ENCODE measurements at regions not wholly inside any gene's neighbourhood (a gene's known extent, or its start where the extent isn't known, plus 50 kb on each side); places are given as distances from the start of the nearest gene placed in this dataset.
"Not testable (repeated sequence)": the region's sequence is repeated elsewhere in the genome, so short reads cannot be mapped to it uniquely, and the experiment has no call there.

GRCh38 chr3:67064105-67064504, 66.0 kb downstream of the KBTBD8 start:
- no peak for DNase-seq (ENCODE audit: low read depth)

GRCh38 chr3:67067251-67067650, 69.1 kb downstream of the KBTBD8 start:
- no peak for DNase-seq (ENCODE audit: low read depth)

GRCh38 chr3:67072640-67073039, 74.5 kb downstream of the KBTBD8 start:
- not testable (repeated sequence) for DNase-seq (ENCODE audit: low read depth)

- no peak for DNase-seq (ENCODE audit: low read depth)
These were observed 75.7 kb downstream of the KBTBD8 start for GRCh38 chr3:67073812-67074211.

GRCh38 chr3:67075295-67075694, 77.2 kb downstream of the KBTBD8 start:
- DNase-seq (ENCODE audit: low read depth): no peak

- DNase-seq (ENCODE audit: low read depth): no peak
These were observed 78.5 kb downstream of the KBTBD8 start for GRCh38 chr3:67076607-67077006.

- DNase-seq (ENCODE audit: low read depth): no peak
These were observed 79.5 kb downstream of the KBTBD8 start for GRCh38 chr3:67077656-67078055.

- DNase-seq (ENCODE audit: low read depth): no peak
These were observed 84.5 kb downstream of the KBTBD8 start for GRCh38 chr3:67082533-67083024.

GRCh38 chr3:67083277-67083676, 85.2 kb downstream of the KBTBD8 start:
- no peak for DNase-seq (ENCODE audit: low read depth)

GRCh38 chr3:67087788-67088187, 89.7 kb downstream of the KBTBD8 start:
- no peak for DNase-seq (ENCODE audit: low read depth)

GRCh38 chr3:67090474-67090873, 92.4 kb downstream of the KBTBD8 start:
- DNase-seq (ENCODE audit: low read depth): no peak

- DNase-seq (ENCODE audit: low read depth): no peak
These were observed 95.2 kb downstream of the KBTBD8 start for GRCh38 chr3:67093305-67093704.

GRCh38 chr3:67094167-67094566, 96.1 kb downstream of the KBTBD8 start:
- no peak for DNase-seq (ENCODE audit: low read depth)

GRCh38 chr3:67094774-67095173, 96.7 kb downstream of the KBTBD8 start:
- no peak for DNase-seq (ENCODE audit: low read depth)

- no peak for DNase-seq (ENCODE audit: low read depth)
These were observed 106.3 kb downstream of the KBTBD8 start for GRCh38 chr3:67104388-67104787.

GRCh38 chr3:67106874-67107273, 108.8 kb downstream of the KBTBD8 start:
- DNase-seq (ENCODE audit: low read depth): no peak

- no peak for DNase-seq (ENCODE audit: low read depth)
These were observed 111.6 kb downstream of the KBTBD8 start for GRCh38 chr3:67109651-67110204.

- peak; percentile 69 for DNase-seq (ENCODE audit: low read depth)
These were observed 115.8 kb downstream of the KBTBD8 start for GRCh38 chr3:67113802-67114407.

- no peak for DNase-seq (ENCODE audit: low read depth)
These were observed 120.0 kb downstream of the KBTBD8 start for GRCh38 chr3:67118122-67118521.

- no peak for DNase-seq (ENCODE audit: low read depth)
These were observed 120.5 kb downstream of the KBTBD8 start for GRCh38 chr3:67118635-67119034.

- DNase-seq (ENCODE audit: low read depth): no peak
These were observed 125.8 kb downstream of the KBTBD8 start for GRCh38 chr3:67123914-67124313.

GRCh38 chr3:67127254-67127653, 129.1 kb downstream of the KBTBD8 start:
- no peak for DNase-seq (ENCODE audit: low read depth)

GRCh38 chr3:67142432-67142831, 144.3 kb downstream of the KBTBD8 start:
- DNase-seq (ENCODE audit: low read depth): no peak

- DNase-seq (ENCODE audit: low read depth): no peak
These were observed 147.6 kb downstream of the KBTBD8 start for GRCh38 chr3:67145738-67146137.

Measured in activated T-cell treated with anti-CD3 and anti-CD28 coated beads for 1 hour (primary cell).